ENCODE measurements at regions not wholly inside any gene's neighbourhood (a gene's known extent, or its start where the extent isn't known, plus 50 kb on each side); places are given as distances from the start of the nearest gene placed in this dataset.

- Mint-ChIP-seq H3K4me3 (no peak overlapping the region), H3K4me1 (peaks cover 9% of the 10 kb centered on the region), H3K36me3 (peaks cover 5% of the 10 kb centered on the region), H3K9me3 (peaks cover 9% of the 10 kb centered on the region), H3K27me3 (ENCODE audit: low read depth) (no peaks in the 10 kb centered on the region), H3K27ac (no peak overlapping the region)
- no peak for DNase-seq (ENCODE audit: low spot score in 2 of 2, unreplicated experiment in 2 of 2)
- TF ChIP-seq CTCF (IDR thresholded peaks at IDR 0.05; ENCODE audit: unreplicated experiment), result no peak
Observed at GRCh38 chr2:145316496-145316895, 796.6 kb upstream of the ZEB2 start.

DNA sequence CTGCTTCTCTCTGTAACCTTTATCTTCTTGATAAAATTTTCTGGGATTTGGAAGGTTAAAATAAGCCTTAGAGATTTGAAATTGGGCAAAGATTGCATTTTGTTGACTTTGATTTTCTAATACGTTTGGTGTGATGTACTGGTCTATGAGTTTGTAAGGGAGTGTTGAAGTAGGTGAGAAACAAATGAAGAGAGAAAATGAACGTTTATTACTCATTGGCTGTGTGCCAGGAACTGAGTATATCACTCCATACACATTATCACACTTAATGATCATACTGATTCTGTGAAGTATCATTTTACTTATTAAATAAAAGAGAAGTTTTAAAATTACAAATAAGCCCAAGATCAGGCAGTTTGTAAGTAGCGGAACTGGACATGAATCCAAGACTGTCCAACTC, 795.1 kb upstream of the ZEB2 start:
- H3K27ac Mint-ChIP-seq, result peak overlapping the region; percentile 61
- H3K27me3 Mint-ChIP-seq (ENCODE audit: low read depth), result no peaks in the 10 kb centered on the region
- peaks cover 15% of the 10 kb centered on the region for H3K9me3 Mint-ChIP-seq
- H3K4me1 Mint-ChIP-seq, result peaks cover 9% of the 10 kb centered on the region
- H3K36me3 Mint-ChIP-seq, result peaks cover 5% of the 10 kb centered on the region
- no peak overlapping the region for H3K4me3 Mint-ChIP-seq
- no peak for TF ChIP-seq CTCF (IDR thresholded peaks at IDR 0.05; ENCODE audit: unreplicated experiment)
- no peak for DNase-seq (ENCODE audit: low spot score in 2 of 2, unreplicated experiment in 2 of 2)

DNA sequence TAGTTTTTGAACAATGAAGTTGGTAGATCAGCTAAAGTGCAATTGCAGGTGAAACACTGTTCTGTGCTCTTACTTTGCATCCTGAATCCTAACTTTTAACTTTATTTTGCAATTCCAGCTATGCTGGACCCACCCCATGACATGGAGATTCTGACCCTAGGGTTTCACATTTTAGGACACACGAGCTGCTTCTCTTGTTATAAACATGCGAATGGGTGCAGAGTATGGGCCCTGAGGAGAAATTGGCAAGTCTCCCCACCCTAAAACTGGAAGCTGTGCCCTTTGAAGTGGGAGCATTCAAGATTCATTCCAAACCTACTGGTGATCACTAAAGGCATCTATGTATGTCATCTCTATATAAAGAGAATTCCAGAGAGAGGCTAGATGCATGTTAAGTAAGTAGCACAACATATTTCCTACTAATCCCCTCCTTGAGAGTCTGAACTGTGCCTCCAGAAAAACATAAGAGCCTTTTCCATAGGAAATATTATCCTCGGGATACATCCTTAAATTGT, 794.3 kb upstream of the ZEB2 start:
- Mint-ChIP-seq H3K4me3 (no peak overlapping the region), H3K27me3 (ENCODE audit: low read depth) (no peaks in the 10 kb centered on the region), H3K36me3 (peaks cover 7% of the 10 kb centered on the region), H3K4me1 (peaks cover 9% of the 10 kb centered on the region), H3K27ac (no peak overlapping the region), H3K9me3 (peaks cover 22% of the 10 kb centered on the region)
- no peak for DNase-seq (ENCODE audit: low spot score in 2 of 2, unreplicated experiment in 2 of 2)
- no peak for TF ChIP-seq CTCF (IDR thresholded peaks at IDR 0.05; ENCODE audit: unreplicated experiment)

DNA sequence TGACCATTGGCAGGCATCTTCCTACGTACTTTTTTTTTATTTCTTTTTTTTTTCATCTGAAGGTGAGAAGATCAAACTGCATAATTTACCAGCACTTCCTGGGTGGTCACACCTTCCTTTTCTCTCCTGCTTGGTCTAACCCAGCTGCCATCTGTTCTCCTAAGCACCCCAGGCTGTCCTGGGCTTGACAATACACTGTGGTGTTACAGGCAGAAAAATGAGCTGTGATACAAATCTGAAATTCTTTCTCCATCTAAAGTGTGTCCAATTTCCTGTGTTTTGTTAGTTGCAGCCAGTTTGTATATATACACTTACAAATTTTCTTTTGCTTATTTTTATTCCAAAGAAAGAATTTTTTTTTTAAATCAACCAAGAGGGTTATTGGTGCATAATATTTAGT, 786.0 kb upstream of the ZEB2 start:
- DNase-seq (ENCODE audit: low spot score in 2 of 2, unreplicated experiment in 2 of 2), result no peak
- Mint-ChIP-seq H3K36me3 (peaks cover 2% of the 10 kb centered on the region), H3K27me3 (ENCODE audit: low read depth) (no peaks in the 10 kb centered on the region), H3K4me3 (no peak overlapping the region), H3K4me1 (peaks cover 7% of the 10 kb centered on the region), H3K27ac (no peak overlapping the region), H3K9me3 (peaks cover 7% of the 10 kb centered on the region)
- TF ChIP-seq CTCF (IDR thresholded peaks at IDR 0.05; ENCODE audit: unreplicated experiment), result no peak

DNA sequence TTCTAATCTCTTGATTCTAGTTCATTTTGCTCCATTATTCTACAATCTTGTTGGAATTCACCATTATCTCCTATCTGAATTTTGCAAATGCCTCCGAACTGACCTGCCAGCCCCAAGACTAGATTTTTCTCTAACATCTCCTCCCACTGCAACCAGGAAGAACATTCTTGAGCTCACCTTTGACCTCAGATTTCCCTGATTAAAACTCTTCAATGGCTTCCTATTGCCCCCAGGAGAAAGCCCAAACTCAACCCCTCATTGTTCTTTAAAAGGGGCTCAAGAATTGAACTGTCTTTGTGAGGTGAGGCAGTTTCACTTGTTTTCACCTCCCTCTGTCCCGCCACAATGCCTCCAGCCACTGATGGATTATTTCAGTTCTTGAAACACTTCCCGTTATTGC, 784.6 kb upstream of the ZEB2 start:
- no peak for TF ChIP-seq CTCF (IDR thresholded peaks at IDR 0.05; ENCODE audit: unreplicated experiment)
- Mint-ChIP-seq H3K36me3 (peaks cover 2% of the 10 kb centered on the region), H3K4me1 (peaks cover 10% of the 10 kb centered on the region), H3K9me3 (peaks cover 4% of the 10 kb centered on the region), H3K27me3 (ENCODE audit: low read depth) (no peaks in the 10 kb centered on the region), H3K27ac (no peak overlapping the region), H3K4me3 (no peak overlapping the region)
- no peak for DNase-seq (ENCODE audit: low spot score in 2 of 2, unreplicated experiment in 2 of 2)

DNA sequence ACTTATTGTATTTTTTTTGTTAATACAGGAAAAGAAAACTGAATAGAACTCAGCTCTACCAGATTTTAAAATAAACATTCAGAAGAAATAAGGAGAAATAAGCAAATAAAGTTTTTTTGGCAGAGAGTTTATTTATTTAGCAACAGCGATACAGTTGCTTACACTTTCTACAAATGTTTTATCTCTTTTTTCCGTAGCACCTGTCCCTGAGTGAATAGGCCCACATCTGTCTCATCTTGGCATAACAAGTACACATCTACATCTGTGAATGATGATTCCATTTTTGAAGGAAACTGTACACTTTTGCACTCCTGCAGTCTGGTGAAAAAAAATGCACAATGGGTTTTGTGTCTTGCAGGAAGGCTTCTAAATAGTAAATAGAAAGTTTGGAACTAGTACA, 783.6 kb upstream of the ZEB2 start:
- H3K4me3 Mint-ChIP-seq, result no peak overlapping the region
- no peak overlapping the region for H3K27ac Mint-ChIP-seq
- DNase-seq (ENCODE audit: low spot score in 2 of 2, unreplicated experiment in 2 of 2), result no peak
- no peaks in the 10 kb centered on the region for H3K9me3 Mint-ChIP-seq
- no peaks in the 10 kb centered on the region for H3K27me3 Mint-ChIP-seq (ENCODE audit: low read depth)
- H3K36me3 Mint-ChIP-seq, result no peaks in the 10 kb centered on the region
- TF ChIP-seq CTCF (IDR thresholded peaks at IDR 0.05; ENCODE audit: unreplicated experiment), result no peak
- peaks cover 19% of the 10 kb centered on the region for H3K4me1 Mint-ChIP-seq

Data from mesothelial cell of epicardium (in vitro differentiated cells).